ENCODE measurements at regions not wholly inside any gene's neighbourhood (a gene's known extent, or its start where the extent isn't known, plus 50 kb on each side); places are given as distances from the start of the nearest gene placed in this dataset.

DNA sequence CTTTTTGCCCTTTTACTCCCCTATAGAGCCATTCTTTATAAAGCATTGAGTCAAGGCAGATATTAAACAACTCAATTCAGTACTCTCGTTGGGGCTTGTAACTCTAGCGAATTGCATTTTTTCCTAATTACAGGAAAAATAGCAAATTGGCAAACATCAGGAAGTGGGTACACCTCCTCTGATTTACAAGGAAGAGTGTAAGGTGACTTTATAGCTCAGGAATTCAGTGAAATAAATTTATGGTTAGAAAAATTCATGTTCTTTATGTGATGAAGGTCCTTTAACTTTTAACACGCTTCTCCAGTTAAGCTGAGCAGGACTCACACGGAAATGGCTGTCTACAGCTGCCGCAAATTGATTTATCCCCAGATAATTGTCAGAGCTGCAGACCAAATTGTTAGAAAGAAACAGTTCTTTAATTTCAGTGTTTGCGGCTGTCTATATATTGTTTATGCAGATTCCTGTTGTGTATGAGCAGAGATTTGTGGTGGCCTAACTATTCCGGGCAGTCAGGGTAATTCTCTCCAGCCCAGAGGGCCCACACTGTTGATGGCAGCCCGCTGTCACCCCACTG lies 151.1 kb upstream of the MKI67 start:
- H3K4me3 ChIP-seq (ENCODE audit: low read depth, low read length): no peak overlapping the region
- TF ChIP-seq, protein P1, sequence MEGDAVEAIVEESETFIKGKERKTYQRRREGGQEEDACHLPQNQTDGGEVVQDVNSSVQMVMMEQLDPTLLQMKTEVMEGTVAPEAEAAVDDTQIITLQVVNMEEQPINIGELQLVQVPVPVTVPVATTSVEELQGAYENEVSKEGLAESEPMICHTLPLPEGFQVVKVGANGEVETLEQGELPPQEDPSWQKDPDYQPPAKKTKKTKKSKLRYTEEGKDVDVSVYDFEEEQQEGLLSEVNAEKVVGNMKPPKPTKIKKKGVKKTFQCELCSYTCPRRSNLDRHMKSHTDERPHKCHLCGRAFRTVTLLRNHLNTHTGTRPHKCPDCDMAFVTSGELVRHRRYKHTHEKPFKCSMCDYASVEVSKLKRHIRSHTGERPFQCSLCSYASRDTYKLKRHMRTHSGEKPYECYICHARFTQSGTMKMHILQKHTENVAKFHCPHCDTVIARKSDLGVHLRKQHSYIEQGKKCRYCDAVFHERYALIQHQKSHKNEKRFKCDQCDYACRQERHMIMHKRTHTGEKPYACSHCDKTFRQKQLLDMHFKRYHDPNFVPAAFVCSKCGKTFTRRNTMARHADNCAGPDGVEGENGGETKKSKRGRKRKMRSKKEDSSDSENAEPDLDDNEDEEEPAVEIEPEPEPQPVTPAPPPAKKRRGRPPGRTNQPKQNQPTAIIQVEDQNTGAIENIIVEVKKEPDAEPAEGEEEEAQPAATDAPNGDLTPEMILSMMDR (IDR thresholded peaks at IDR 0.05; ENCODE audit: insufficient read depth, low read length): no peak
- no peak for DNase-seq (ENCODE audit: low read depth)

GRCh38 chr10:128278362-128278761 lies 152.1 kb upstream of the MKI67 start:
- TF ChIP-seq, protein P1 (IDR thresholded peaks at IDR 0.05; ENCODE audit: insufficient read depth, low read length): no peak
- DNase-seq (ENCODE audit: low read depth): no peak
- H3K4me3 ChIP-seq (ENCODE audit: low read depth, low read length): no peak overlapping the region

- no peak overlapping the region for H3K4me3 ChIP-seq (ENCODE audit: low read depth, low read length)
- no peak for DNase-seq (ENCODE audit: low read depth)
- TF ChIP-seq, protein P1 (IDR thresholded peaks at IDR 0.05; ENCODE audit: insufficient read depth, low read length): no peak
Observed at GRCh38 chr10:128280271-128280670, 154.0 kb upstream of the MKI67 start.

- TF ChIP-seq, protein P1 (IDR thresholded peaks at IDR 0.05; ENCODE audit: insufficient read depth, low read length): no peak
- DNase-seq (ENCODE audit: low read depth): no peak
- no peak overlapping the region for H3K4me3 ChIP-seq (ENCODE audit: low read depth, low read length)
Observed at GRCh38 chr10:128281343-128281742, 155.1 kb upstream of the MKI67 start.

DNA sequence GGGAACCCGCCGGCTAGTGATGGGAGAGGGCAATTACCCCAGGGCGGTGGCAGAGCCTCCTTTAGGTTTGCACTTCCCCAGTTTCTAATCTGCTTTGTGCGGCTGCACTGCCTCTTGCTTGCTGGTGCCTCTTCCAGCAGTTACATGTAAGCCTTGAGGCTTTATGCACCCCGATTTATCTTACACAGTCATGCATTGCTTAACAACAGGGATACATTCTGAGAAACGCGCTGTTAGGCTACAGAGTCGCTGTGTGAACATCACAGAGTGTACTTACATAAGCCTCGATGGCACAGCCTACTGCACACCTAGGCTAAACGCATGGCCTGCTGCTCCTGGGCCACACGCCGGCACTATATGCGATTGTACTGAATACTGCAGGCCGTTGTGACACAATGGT lies 155.6 kb upstream of the MKI67 start:
- TF ChIP-seq, protein P1 (IDR thresholded peaks at IDR 0.05; ENCODE audit: insufficient read depth, low read length): no peak
- no peak for DNase-seq (ENCODE audit: low read depth)

DNA sequence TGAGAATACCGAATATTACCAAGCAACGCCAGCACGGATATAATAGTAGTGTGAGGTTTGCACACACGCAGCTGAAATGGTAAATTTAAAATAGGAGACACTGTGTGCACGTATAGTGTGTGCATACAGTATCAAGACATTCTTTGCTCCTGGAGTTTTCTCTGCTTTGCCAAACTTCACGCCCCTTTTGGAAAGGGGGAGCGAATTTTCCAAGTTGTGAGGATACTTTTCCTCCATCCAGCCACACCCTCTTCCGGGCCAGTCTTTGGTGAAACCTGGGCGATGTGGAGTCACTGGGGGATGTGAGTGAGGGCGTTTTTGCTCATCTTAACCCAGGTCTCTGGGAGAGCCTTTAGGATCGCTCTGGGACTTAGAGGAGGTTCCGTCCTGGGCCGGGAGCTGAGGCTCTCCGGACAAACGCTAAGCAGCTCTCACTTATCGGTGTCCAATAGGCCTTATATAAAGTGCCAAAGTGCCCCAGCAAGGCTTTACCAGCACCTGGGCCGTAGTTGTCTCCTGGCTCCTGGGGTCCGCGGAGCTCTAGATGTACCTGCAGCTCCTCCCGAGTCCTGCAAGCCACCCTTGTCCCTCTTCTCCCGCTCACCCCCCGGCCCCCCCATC lies 160.0 kb upstream of the MKI67 start:
- no peak overlapping the region for H3K4me3 ChIP-seq (ENCODE audit: low read depth, low read length)
- TF ChIP-seq, protein P1 (IDR thresholded peaks at IDR 0.05; ENCODE audit: insufficient read depth, low read length): no peak
- DNase-seq (ENCODE audit: low read depth): no peak

More for the DNA sequence above, 155.6 kb upstream of the MKI67 start:
- no peak overlapping the region for H3K4me3 ChIP-seq (ENCODE audit: low read depth, low read length)

Data from fibroblast of the aortic adventitia (primary cell).